H1 (cell line): ENCODE measurements at regions not wholly inside any gene's neighbourhood (a gene's known extent, or its start where the extent isn't known, plus 50 kb on each side); places are given as distances from the start of the nearest gene placed in this dataset.

Experiments
- CTCF ChIA-PET: fragments of 300-600 bp; sonication (Branson Sonifier 250); formaldehyde crosslinking; loops from one replicate; lab custom pipeline; 2021; ENCODE audit not compliant: partially characterized antibody; lab: Charles Lee
- POLR2A ChIA-PET: fragments of 300-600 bp; sonication (Branson Sonifier 250); formaldehyde crosslinking; loops from one replicate; lab custom pipeline; 2021; ENCODE audit warnings: inconsistent platforms; ENCODE audit not compliant: partially characterized antibody; lab: Charles Lee
- DNase-seq, 2 experiments: peaks; one replicate each; pipeline versions ENCODE4 v3.0.0 to v3.0.0-alpha.2; 2010 to 2022; ENCODE audit warnings: low spot score in 2 of 2, low read depth in 1 of 2, mixed read lengths in 1 of 2
- FAIRE-seq: peaks from 2 replicates; lab custom pipeline; 2011; peaks lifted over from hg19 to GRCh38; lab: Jason Lieb, UNC
- H2AFZ ChIP-seq: 2 replicates; pipeline ENCODE4 v1.8.1; 2012; ENCODE audit warnings: low read length, inconsistent platforms
- H2AK5ac ChIP-seq: 2 replicates; pipeline ENCODE4 v1.6.1; 2013; ENCODE audit warnings: low read depth, low read length
- H2BK120ac ChIP-seq: replicated peaks from 2 replicates; pipeline ENCODE3; 2013; ENCODE audit warnings: low read depth, low read length, inconsistent platforms
- H2BK12ac ChIP-seq: 2 replicates; pipeline ENCODE4 v1.6.1; 2013; ENCODE audit warnings: low read depth, low read length
- H2BK15ac ChIP-seq: 2 replicates; pipeline ENCODE4 v1.6.1; 2013; ENCODE audit warnings: low read length
- H2BK20ac ChIP-seq: 2 replicates; pipeline ENCODE4 v1.6.1; 2013; ENCODE audit warnings: low read length
- H2BK5ac ChIP-seq: 2 replicates; pipeline ENCODE4 v1.6.1; 2013; ENCODE audit warnings: low read depth, low read length
- H3K14ac ChIP-seq: 2 replicates; pipeline ENCODE4 v1.6.1; 2013; ENCODE audit warnings: inconsistent platforms; ENCODE audit not compliant: insufficient read length
- H3K18ac ChIP-seq: 2 replicates; pipeline ENCODE4 v1.6.1; 2013; ENCODE audit warnings: low read length; ENCODE audit errors: extremely low read depth
- H3K23ac ChIP-seq: 2 replicates; pipeline ENCODE4 v1.6.1; 2013; ENCODE audit warnings: inconsistent platforms; ENCODE audit not compliant: insufficient read length
- H3K23me2 ChIP-seq: 2 replicates; pipeline ENCODE4 v1.6.1; 2013; ENCODE audit warnings: low read depth, low read length
- H3K27ac ChIP-seq: 2 replicates; pipeline ENCODE4 v1.6.1; 2011; ENCODE audit warnings: low read depth, low read length, inconsistent platforms
- H3K27me3 ChIP-seq, 4 experiments: replicated peaks in 1 of 4; 1 replicate in 1 of 4; 2 replicates in 3 of 4; pipeline versions ENCODE4 v1.6.1 to v1.8.1; 2011 to 2013; ENCODE audit warnings: low read length in 3 of 4, mild to moderate bottlenecking in 3 of 4, inconsistent platforms in 2 of 4, mixed read lengths in 2 of 4, moderate library complexity in 1 of 4; ENCODE audit not compliant: control insufficient read depth in 3 of 4, insufficient read depth in 3 of 4; ENCODE audit errors: extremely low read depth in 1 of 4
- H3K36me3 ChIP-seq, 4 experiments: 2 replicates each; pipeline versions ENCODE4 v1.6.1 to v1.8.1; 2011 to 2013; ENCODE audit warnings: mild to moderate bottlenecking in 4 of 4, low read length in 3 of 4, moderate library complexity in 2 of 4, control low read depth in 1 of 4, inconsistent platforms in 1 of 4; ENCODE audit not compliant: insufficient read depth in 4 of 4, control insufficient read depth in 2 of 4
- H3K4ac ChIP-seq: replicated peaks from 2 replicates; pipeline ENCODE3; 2013; ENCODE audit warnings: low read length, low read depth, mixed read lengths, inconsistent platforms; ENCODE audit not compliant: insufficient read length
- H3K4me1 ChIP-seq, 4 experiments: replicated peaks in 1 of 4; 1 replicate in 1 of 4; 2 replicates in 3 of 4; pipeline versions ENCODE4 v1.6.1 to v1.8.1; 2011 to 2013; ENCODE audit warnings: low read length in 3 of 4, inconsistent platforms in 2 of 4, mixed read lengths in 1 of 4; ENCODE audit not compliant: insufficient read depth in 4 of 4, control insufficient read depth in 3 of 4
- H3K4me2 ChIP-seq, 2 experiments: 2 replicates each; pipeline versions ENCODE4 v1.6.1 to v1.8.1; 2011 to 2013; ENCODE audit warnings: low read depth in 2 of 2, low read length in 2 of 2, control low read depth in 1 of 2, inconsistent platforms in 1 of 2, mild to moderate bottlenecking in 1 of 2; ENCODE audit not compliant: insufficient read depth in 1 of 2
- H3K4me3 ChIP-seq, 4 experiments: fragments of 200-600, 300-600 bp in 1 of 4; sonication (generic), shearing (Covaris generic), sonication (Bioruptor Twin) in 1 of 4; 2 replicates each; pipeline versions ENCODE4 v1.5.1 to v1.8.1; 2011 to 2016; ENCODE audit warnings: low read length in 4 of 4, low read depth in 3 of 4, control low read depth in 2 of 4, inconsistent platforms in 2 of 4, mild to moderate bottlenecking in 2 of 4, mixed read lengths in 1 of 4, moderate library complexity in 1 of 4; ENCODE audit not compliant: insufficient read depth in 2 of 4; ENCODE audit errors: extremely low read depth in 1 of 4
- H3K56ac ChIP-seq: replicated peaks from 2 replicates; pipeline ENCODE3; 2013; ENCODE audit warnings: low read depth, mild to moderate bottlenecking, mixed read lengths, low read length, inconsistent platforms; ENCODE audit not compliant: insufficient read length
- H3K79me1 ChIP-seq: 2 replicates; pipeline ENCODE4 v1.6.1; 2013; ENCODE audit warnings: low read depth, low read length, control low read depth
- H3K79me2 ChIP-seq, 2 experiments: 2 replicates each; pipeline versions ENCODE4 v1.6.1 to v1.8.1; 2012 to 2013; ENCODE audit warnings: low read length in 2 of 2, mild to moderate bottlenecking in 2 of 2, inconsistent platforms in 1 of 2; ENCODE audit not compliant: insufficient read depth in 2 of 2, control insufficient read depth in 1 of 2
- H3K9ac ChIP-seq, 4 experiments: replicated peaks in 1 of 4; 1 replicate in 1 of 4; 2 replicates in 3 of 4; pipeline versions ENCODE4 v1.6.1 to v1.8.1; 2011 to 2013; ENCODE audit warnings: low read depth in 3 of 4, low read length in 3 of 4, control low read depth in 2 of 4, mild to moderate bottlenecking in 2 of 4, moderate library complexity in 2 of 4, inconsistent platforms in 1 of 4; ENCODE audit errors: extremely low read depth in 1 of 4
- H3K9me3 ChIP-seq, 2 experiments: 2 replicates each; pipeline versions ENCODE4 v1.6.1 to v1.8.1; 2012 to 2013; ENCODE audit warnings: mild to moderate bottlenecking in 2 of 2, moderate library complexity in 2 of 2, control low read depth in 1 of 2, inconsistent platforms in 1 of 2, low read depth in 1 of 2, low read length in 1 of 2, mixed read lengths in 1 of 2; ENCODE audit not compliant: insufficient read depth in 2 of 2
- H4K20me1 ChIP-seq, 2 experiments: replicated peaks in 1 of 2; 2 replicates each; pipeline versions ENCODE3 to v1.8.1; 2011 to 2013; ENCODE audit warnings: inconsistent platforms in 2 of 2, low read length in 2 of 2, mild to moderate bottlenecking in 1 of 2; ENCODE audit not compliant: insufficient read depth in 2 of 2, control insufficient read depth in 1 of 2
- H4K5ac ChIP-seq: 2 replicates; pipeline ENCODE4 v1.6.1; 2013; ENCODE audit warnings: low read length, low read depth, mixed read lengths, inconsistent platforms; ENCODE audit not compliant: insufficient read length
- H4K8ac ChIP-seq: 2 replicates; pipeline ENCODE4 v1.8.0; 2013; ENCODE audit warnings: mild to moderate bottlenecking, moderate library complexity, low read length, inconsistent platforms; ENCODE audit not compliant: insufficient read depth; ENCODE audit errors: extremely low read depth
- H4K91ac ChIP-seq: replicated peaks from 2 replicates; pipeline ENCODE3; 2013; ENCODE audit warnings: low read length, mixed read lengths, inconsistent platforms; ENCODE audit not compliant: insufficient read length
- BACH1 ChIP-seq: IDR thresholded peaks from 2 replicates; pipeline ENCODE4 v1.6.1; 2012; ENCODE audit warnings: low read length, improper control_type of control experiment
- BRCA1 ChIP-seq: IDR thresholded peaks from 2 replicates; pipeline ENCODE4 v1.6.1; 2012; ENCODE audit warnings: low read depth, low read length, improper control_type of control experiment
- CTBP2 ChIP-seq: IDR thresholded peaks from 2 replicates; pipeline ENCODE4 v1.7.0; 2011; ENCODE audit warnings: borderline replicate concordance, mild to moderate bottlenecking, moderate library complexity, mixed read lengths, low read length; ENCODE audit not compliant: insufficient read depth, insufficient read length
- EP300 ChIP-seq, 2 experiments: IDR thresholded peaks; 1 replicate in 1 of 2; 2 replicates in 1 of 2; pipeline ENCODE4 v1.6.1; 2011 to 2012; ENCODE audit warnings: low read depth in 2 of 2, low read length in 2 of 2, mild to moderate bottlenecking in 2 of 2, borderline replicate concordance in 1 of 2, inconsistent platforms in 1 of 2, moderate library complexity in 1 of 2
- HDAC6 ChIP-seq: IDR thresholded peaks from one replicate; pipeline ENCODE4 v1.7.1; 2012; ENCODE audit warnings: low read depth, mild to moderate bottlenecking, inconsistent platforms, low read length, moderate library complexity
- JUN ChIP-seq: IDR thresholded peaks from 2 replicates; pipeline ENCODE4 v1.6.1; 2011; ENCODE audit warnings: low read depth, mild to moderate bottlenecking, improper control_type of control experiment, low read length
- KDM5A ChIP-seq: fragments of 200-600 bp; IDR thresholded peaks from 2 replicates; pipeline ENCODE4 v1.7.1; 2012; ENCODE audit warnings: mild to moderate bottlenecking, low read length, inconsistent platforms, mixed read lengths
- MAFK ChIP-seq: IDR thresholded peaks from 2 replicates; pipeline ENCODE4 v1.6.1; 2012; ENCODE audit warnings: low read depth, mild to moderate bottlenecking, improper control_type of control experiment, low read length
- NRF1 ChIP-seq: IDR thresholded peaks from 2 replicates; pipeline ENCODE4 v1.6.1; 2011; ENCODE audit warnings: mild to moderate bottlenecking, low read depth, low read length, improper control_type of control experiment
- PHF8 ChIP-seq: fragments of 200-600 bp; sonication (generic); conservative IDR thresholded peaks from 2 replicates; pipeline ENCODE4 v1.7.1; 2012; ENCODE audit warnings: low read depth, mild to moderate bottlenecking, inconsistent platforms, low read length, moderate library complexity
- POLR2A ChIP-seq, 2 experiments: IDR thresholded peaks; 1 replicate in 1 of 2; 2 replicates in 1 of 2; pipeline ENCODE4 v1.6.1; 2011; ENCODE audit warnings: low read depth in 2 of 2, low read length in 2 of 2, mild to moderate bottlenecking in 2 of 2; ENCODE audit errors: control extremely low read depth in 1 of 2
- RBBP5 ChIP-seq: IDR thresholded peaks from 2 replicates; pipeline ENCODE4 v1.7.1; 2012; ENCODE audit warnings: low read depth, mild to moderate bottlenecking, inconsistent platforms, low read length, moderate library complexity, borderline replicate concordance
- SIN3A ChIP-seq, 2 experiments: IDR thresholded peaks in 1 of 2; conservative IDR thresholded peaks in 1 of 2; 2 replicates each; pipeline ENCODE4 v1.6.1; 2011 to 2012; ENCODE audit warnings: low read length in 2 of 2, improper control_type of control experiment in 1 of 2, low read depth in 1 of 2, mild to moderate bottlenecking in 1 of 2
- SIX5 ChIP-seq: IDR thresholded peaks from 2 replicates; pipeline ENCODE4 v1.6.1; 2011; ENCODE audit warnings: mild to moderate bottlenecking, low read depth, low read length
- SP1 ChIP-seq: IDR thresholded peaks from 2 replicates; pipeline ENCODE4 v1.6.1; 2011; ENCODE audit warnings: low read depth, low read length
- SUZ12 ChIP-seq: fragments of 200-600 bp; sonication (generic); IDR thresholded peaks from 2 replicates; pipeline ENCODE4 v1.6.1; 2012; ENCODE audit warnings: mild to moderate bottlenecking, inconsistent platforms, low read length, moderate library complexity, mixed read lengths
- WGBS, 2 experiments: shearing (Covaris generic) in 1 of 2; methylation state at CpG; one replicate each; pipeline versions ENCODE4 v1.1.6 to v1.1.7; 2013 to 2015; ENCODE audit warnings: low lambda C conversion rate in 2 of 2, mixed read lengths in 2 of 2, inconsistent platforms in 1 of 2, low coverage in 1 of 2, missing lambda C conversion rate in 1 of 2; ENCODE audit not compliant: insufficient replicate concordance in 2 of 2, insufficient coverage in 1 of 2, insufficient read length in 1 of 2; ENCODE audit errors: extremely low coverage in 1 of 2, missing lambda C conversion rate in 1 of 2; 5-methylcytosine and 5-hydroxymethylcytosine counted together

GRCh38 chr3:70815817-70816216 lies 503.4 kb upstream of the MDFIC2 start:
- FAIRE-seq = no peak
- Histone ChIP-seq H4K8ac (no peak overlapping the region), H2AK5ac (no peak overlapping the region), H3K23ac (no peak overlapping the region), H3K4me1 (no peaks in the 10 kb centered on the region), H3K4ac (no peak overlapping the region), H3K79me2 (no peaks in the 10 kb centered on the region), H3K27me3 (no peaks in the 10 kb centered on the region), H2BK20ac (no peak overlapping the region), H3K18ac (no peak overlapping the region), H2BK5ac (no peak overlapping the region), H3K9ac (no peak overlapping the region), H2BK12ac (no peak overlapping the region), H3K56ac (no peak overlapping the region), H4K5ac (no peak overlapping the region), H2AFZ (no peak overlapping the region), H3K27ac (no peak overlapping the region), H3K14ac (no peak overlapping the region), H3K9me3 (peaks cover 4 to 7% of the 10 kb centered on the region in 2 experiments), H3K4me3 (no peak overlapping the region), H3K23me2 (no peaks in the 10 kb centered on the region), H3K36me3 (no peaks in the 10 kb centered on the region), H3K4me2 (no peak overlapping the region), H2BK120ac (no peak overlapping the region), H2BK15ac (no peak overlapping the region), H3K79me1 (no peaks in the 10 kb centered on the region), H4K91ac (no peak overlapping the region), H4K20me1 (no peaks in the 10 kb centered on the region)
- TF ChIP-seq SUZ12 = no peak
- no peak for TF ChIP-seq SIN3A (conservative IDR thresholded peaks at IDR 0.05 in 1 of 2, IDR thresholded peaks at IDR 0.05 in 1 of 2; ENCODE audit: low read depth in 1 of 2, low read length in 2 of 2)
- TF ChIP-seq EP300 (IDR thresholded peaks at IDR 0.05; ENCODE audit: borderline replicate concordance in 1 of 2, low read depth in 2 of 2, low read length in 2 of 2) = no peak
- no peak for TF ChIP-seq BRCA1
- TF ChIP-seq NRF1 = no peak
- TF ChIP-seq HDAC6 = no peak
- no peak for TF ChIP-seq MAFK
- TF ChIP-seq CTBP2 = no peak
- no peak for TF ChIP-seq PHF8
- no peak for TF ChIP-seq SP1
- TF ChIP-seq RBBP5 = no peak
- no peak for TF ChIP-seq POLR2A (IDR thresholded peaks at IDR 0.05; ENCODE audit: control extremely low read depth in 1 of 2, low read depth in 2 of 2, low read length in 2 of 2)
- no peak for TF ChIP-seq SIX5
- no peak for TF ChIP-seq KDM5A
- TF ChIP-seq BACH1 = no peak
- no peak for TF ChIP-seq JUN
- ChIA-PET POLR2A (no interaction called here), CTCF (no interaction called here)
- no peak for DNase-seq
- 92% methylated on average over 4 of the region's 4 CpGs; no CpG with 5 or more reads in 1 of the 2 experiments for WGBS, 2 experiments
